ENCODE measurements at regions not wholly inside any gene's neighbourhood (a gene's known extent, or its start where the extent isn't known, plus 50 kb on each side); places are given as distances from the start of the nearest gene placed in this dataset.
"Not testable (repeated sequence)": the region's sequence is repeated elsewhere in the genome, so short reads cannot be mapped to it uniquely, and the experiment has no call there.

DNA sequence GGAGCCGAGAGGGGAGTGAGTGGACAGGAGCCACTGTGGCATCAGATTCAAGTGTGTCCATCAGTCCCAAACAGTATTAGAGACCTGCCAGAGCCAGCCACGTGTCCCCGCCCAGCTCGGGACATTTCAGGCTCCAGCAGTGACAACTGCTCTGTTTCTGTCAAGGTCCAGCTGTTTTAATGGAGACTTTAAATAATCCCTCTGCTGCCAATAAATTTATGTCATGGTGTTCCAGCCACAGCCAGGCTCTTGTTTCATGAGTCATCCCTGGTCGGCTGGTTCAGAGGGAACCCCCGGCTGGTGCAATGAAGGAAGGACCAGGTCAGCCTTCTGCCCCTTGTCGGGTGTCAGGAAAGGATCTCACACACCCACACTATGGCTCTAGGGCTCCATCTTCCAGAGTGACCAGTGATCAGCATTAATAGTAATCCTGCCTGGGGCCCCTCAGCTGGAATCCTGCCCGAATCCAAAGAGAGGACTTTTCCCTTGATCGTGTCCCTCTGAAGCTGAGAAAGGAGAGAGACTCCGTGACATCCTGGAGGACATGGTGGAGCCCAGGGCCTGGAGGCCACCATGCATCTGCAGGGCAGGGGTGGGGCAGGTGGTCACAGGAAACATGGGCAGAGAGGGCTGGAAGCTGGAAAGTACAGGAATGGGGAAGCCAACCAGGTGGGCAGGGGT is 197.3 kb downstream of the MATN1 start:
- DNase-seq = no peak

DNA sequence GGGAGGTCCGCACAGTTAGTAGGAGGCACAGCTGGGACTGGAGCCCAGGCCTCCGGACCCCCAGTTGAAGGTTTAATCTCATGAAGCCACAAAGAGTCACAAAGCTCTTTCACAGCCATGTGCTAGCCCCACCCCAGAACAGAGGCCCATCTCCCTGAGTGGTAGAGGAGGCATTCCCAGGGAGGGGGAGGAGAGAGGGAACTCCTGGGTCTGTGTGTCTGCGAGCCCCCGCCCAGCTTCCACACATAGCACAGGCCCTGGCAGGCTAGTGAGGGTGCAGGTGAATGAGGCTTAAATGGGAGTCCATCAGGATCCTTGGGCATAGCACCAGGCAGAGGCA is 197.8 kb downstream of the MATN1 start:
- DNase-seq = no peak

DNA sequence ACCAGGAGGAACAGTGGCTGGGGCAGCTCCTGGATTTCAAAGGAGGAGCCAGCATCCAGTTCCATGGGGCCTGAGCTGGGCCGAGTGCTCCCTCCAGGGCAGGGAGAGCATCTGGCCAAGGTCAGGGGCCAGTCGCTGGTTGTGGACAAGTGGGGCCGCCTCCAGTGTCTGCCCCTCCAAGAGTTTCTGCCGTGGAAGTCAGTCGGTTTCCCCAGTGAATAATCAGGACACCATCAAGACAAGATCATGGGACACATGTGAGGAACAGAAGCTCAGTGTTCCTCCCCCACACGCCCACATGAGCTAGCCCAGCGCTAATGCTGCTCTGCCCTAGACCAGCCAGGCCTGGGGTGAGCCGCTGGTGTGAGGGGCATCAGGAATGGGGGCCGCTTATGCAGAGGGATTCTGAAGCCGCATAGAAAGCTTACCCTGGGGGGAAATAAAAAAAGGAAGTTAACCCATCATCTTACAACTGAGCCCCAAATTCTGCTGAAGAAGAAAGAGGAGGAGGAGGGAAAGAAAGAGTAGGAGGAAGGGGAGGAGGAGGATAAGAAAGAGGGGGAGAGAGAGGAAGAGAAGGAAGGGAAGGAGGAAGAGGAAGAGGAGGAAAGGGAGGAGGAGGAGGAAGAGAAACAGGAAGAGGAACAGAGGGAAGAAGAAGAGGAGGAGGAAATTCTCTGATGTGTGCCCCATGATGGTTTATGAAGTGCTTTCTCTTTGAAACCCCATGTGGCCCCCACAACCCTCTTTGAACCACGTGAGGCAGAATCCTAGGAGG is 198.4 kb downstream of the MATN1 start:
- DNase-seq = no peak

DNA sequence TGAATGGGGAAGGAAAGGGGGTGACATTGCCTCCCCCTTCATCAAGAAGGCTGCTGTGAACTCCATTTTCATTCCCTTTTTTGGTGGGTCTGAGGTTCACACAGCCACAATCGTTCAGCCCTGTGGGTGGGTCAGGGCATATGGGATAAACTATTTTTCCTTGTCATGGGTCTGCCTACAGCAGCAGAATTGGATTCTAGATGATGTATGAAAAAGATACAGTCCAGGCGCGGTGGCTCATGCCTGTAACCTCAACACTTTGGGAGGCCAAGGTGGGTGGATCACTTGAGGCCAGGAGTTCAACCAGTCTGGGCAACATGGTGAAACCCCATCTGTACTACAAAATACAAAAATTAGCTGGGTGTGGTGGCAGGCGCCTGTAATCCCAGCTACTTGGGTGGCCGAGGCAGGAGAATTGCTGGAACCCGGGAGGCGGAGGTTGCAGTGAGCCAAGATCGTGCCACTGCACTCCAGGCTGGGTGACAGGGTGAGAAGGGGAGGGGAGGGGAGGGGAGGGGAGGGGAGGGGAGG is 199.3 kb downstream of the MATN1 start:
- not testable (repeated sequence) for DNase-seq

DNA sequence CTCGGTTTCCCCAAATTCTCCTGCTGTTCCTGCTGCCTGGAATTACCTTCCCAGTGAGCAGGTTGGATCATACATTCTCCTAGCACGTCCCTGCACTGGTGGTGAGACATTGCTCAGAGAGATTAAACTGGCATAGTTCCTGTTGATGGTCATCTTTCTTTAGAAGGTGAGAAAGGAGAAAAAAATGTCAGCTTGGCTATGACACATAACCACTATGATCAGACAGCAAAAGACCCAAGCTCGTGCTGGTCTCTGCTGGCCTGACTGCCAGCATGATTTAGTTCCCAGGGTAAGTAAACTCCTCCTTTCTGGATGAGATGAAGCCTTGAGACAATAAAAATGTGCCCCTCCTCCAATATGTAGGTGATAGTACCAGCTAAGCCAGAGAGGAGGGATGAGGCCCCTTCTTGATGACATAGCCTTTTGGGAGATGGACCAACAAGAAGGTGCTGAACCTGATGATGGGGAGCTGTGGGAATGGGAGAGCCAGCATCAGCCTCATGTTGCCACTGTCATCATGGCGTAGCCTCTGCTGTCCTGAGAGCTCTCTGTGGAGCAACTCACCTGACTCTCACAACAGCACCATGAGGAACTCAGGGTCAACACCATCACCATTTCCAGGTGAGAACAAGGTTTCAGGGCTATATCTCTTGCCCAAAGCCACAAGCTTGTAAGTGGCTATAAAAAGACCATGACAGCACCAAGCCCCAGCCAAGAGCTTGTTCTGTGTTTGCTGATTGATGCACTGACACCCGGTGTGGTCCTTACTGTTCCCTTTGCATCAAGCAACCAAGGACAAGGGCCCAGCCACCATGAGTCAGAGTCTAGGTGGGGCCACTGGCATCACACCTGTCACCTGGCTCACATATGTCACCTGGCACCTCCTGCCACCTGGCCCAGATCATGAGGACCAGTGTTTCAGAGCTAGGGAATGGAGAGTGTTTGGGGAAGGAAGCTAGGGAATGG is 200.0 kb downstream of the MATN1 start:
- no peak for DNase-seq

DNA sequence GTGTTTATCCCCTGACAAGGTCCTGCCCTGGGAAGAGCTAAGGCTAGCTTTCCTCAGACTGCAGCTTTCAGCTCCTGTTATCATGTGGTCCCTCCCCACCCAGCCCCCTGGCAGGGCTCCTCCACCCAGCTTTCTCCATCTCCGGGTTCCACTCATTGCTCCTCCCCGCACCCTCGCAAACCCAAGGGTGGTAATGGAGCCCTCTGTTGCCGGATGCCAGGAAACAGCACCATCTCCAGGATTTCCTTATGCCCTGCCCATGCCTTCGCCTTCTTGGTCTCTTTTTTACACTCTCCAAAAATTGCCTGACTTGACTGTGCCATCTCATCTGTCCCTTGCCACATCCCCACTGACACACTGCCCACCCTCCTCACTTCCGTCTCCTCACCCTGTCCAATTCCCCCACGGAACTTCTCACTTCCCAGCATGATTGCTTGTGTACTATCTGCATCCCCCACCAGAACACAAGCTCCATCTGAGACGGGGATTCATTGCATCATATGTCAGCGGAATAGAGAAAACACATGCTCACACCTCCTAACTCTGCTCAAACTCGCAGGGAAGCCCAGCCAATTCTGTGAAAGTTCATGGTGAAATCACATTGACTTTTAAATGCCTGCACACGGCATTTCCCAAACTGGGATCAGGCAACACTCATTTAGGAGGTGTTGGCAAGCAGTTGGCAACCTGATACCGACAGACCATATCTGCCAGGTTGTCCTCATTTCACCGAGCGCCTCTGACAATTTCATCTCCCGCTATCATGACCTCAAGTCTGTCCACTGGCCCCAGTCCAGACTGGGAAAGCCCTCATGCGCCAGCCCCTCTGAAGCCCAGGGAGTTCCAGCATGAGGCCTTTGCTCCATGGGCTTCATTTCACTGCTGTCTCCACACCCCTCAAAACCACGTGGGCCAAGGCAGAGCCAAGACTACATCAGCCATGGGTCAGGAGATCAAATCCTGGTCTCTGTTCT is 201.1 kb downstream of the MATN1 start:
- no peak for DNase-seq

DNA sequence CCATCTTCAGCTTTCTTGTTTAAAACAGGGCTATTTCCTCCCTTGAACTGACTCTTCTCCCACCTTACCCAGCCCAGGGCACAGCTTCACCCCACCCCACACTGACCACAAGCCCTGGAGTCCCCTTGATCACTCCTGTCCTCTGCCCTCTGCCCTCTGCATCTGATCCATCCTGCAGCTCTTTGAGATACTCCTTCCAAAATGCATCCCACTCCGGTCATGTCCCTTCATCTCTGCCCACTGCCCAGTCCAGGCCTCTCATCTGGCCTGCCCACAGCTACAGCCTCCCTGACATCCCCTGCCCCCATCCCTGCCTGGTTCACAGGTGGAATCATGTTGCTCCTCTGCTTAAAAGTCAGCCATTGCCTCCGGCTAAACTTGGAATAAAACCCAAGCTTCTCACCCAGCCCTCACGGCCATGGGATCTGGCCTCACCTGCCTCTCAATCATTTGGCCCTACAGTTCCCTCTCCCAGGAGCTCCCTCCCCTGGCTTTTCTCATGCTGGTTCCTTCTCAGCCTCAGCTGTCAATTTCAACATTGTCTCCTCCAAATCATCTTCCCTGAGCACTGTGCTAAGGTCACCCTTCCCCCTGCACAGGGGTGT is 202.0 kb downstream of the MATN1 start:
- DNase-seq = no peak

DNA sequence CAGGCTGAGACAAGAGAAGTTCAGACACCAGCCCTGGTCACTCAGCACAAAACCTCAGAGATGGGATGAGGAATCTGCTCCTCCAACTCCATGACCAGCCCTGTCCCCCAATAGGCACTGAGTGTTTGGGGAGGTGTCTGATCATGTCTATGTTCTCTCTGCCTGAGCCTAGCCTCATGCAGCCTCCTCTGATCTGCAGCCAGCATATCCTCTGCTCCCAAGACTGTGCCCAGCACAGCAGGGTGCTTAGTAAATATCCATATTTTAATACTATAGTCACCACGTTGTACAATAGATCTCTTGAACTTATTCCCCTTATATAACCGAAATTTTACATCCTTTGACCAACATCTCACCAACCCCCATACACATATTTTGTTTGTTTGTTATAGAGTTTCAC is 202.9 kb downstream of the MATN1 start:
- DNase-seq = no peak

DNA sequence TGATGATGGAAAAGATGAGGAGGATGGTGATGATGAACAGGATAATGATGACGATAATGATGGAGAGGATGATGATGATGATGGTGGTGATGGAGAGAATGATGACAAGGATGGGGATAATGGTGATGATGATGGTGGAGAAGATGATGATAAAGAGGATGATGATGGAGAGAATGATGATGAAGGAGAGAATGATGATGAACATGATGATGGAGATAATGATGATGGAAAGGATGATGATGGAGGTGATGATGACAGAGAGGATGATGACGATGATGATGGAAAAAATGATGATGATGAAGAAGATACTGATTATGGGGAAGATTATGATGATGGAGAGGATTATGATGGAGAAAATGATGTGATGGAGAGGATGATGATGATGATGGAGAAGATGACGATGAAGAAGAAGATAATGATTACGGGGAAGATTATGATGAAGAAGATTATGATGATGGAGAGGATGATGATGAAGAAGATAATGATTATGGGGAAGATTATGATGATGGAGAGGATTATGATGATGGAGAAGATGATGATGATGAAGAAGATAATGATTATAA is 204.1 kb downstream of the MATN1 start:
- DNase-seq = no peak

DNA sequence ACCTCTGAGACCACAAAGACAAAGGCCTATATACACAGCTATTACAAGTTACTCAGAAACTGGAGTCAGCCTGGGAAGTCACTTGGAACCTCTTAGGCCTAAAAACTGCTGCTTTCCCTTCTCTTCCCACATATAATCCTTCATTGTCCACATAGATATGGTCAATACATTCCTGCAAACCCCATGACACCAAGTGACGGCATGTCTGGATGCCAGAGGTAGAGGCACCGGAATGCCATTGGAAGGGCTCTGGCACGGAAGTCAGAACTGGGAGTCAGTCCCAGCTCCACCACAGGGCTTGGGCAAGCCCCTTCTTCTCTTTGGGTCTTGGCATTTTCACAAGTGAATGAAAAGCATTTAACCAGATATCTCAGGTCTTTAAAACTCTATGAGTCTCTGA is 204.7 kb downstream of the MATN1 start:
- DNase-seq = no peak

DNA sequence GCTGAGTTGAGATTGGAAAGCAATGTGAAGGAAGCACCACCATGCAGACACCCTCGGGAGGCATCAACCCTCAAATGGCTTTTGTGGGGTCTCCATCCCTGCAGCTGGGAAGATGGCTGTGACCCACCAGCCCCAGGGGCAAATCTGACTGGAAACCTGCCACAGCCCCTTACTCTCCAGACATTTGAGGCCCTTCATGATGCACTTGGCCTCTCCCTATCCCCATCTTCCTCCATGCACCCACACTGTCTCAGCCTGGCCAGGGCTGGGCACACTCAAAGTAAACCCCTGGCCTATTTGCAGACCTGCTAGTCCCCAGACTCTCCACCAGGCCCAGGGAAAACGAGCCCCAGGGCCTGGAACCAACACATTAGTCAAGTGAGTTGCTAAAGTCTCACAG is 205.2 kb downstream of the MATN1 start:
- DNase-seq = no peak

DNA sequence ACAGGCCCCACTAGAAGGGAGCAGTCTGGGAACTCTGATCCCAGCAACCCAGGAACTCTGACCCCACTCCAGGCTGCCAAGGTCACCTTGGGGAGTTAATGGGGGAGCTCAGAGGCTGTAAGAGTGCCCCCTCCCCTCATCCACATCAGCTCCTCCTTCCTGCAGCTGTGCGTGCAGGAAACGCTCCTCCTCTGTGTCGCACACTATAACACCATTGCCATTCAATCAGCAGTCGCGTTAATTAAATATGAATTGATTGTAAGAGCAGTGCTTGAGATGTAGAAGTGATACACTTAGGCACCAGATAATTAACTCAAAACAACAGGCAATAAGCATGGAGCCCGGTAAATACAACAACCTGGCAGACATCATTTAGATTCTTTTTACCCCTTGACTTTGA is 205.7 kb downstream of the MATN1 start:
- DNase-seq = not testable (repeated sequence)

DNA sequence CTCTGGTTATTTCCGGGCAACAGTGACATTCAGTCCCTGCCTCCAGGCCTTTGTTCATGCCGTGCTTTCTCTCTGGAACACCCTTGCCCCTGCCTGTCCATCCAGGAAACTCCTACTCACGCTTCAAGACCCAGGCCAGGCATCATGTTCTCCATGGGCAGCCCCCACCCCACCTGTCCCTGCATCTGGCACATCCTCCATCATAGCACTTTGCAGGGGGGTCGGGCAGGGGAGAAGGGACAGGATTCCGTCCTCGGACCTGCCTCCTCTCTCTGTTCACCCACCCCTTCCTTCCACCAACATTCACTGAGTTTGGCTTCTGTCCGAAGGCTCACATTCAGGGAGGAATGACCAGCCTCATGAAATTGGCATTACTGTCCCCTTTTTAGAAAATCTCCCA is 206.1 kb downstream of the MATN1 start:
- DNase-seq = not testable (repeated sequence)

DNA sequence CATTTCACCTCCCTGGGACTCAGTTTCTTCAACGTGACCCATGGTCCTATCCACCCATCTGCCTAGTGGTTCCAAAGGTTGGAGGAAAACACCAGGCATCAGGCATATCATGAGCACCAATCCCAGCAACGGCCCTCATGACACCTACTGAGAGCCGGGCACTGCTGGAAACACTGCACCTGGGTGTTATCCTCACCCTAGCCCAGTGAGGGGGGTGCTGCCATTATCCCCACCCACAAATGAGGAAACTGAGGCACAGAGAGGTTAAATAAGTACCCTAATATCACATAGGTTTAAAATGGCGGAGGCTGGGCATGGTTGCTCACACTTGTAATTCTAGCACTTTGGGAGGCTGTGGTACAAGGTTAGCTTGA is 206.9 kb downstream of the MATN1 start:
- DNase-seq = no peak

DNA sequence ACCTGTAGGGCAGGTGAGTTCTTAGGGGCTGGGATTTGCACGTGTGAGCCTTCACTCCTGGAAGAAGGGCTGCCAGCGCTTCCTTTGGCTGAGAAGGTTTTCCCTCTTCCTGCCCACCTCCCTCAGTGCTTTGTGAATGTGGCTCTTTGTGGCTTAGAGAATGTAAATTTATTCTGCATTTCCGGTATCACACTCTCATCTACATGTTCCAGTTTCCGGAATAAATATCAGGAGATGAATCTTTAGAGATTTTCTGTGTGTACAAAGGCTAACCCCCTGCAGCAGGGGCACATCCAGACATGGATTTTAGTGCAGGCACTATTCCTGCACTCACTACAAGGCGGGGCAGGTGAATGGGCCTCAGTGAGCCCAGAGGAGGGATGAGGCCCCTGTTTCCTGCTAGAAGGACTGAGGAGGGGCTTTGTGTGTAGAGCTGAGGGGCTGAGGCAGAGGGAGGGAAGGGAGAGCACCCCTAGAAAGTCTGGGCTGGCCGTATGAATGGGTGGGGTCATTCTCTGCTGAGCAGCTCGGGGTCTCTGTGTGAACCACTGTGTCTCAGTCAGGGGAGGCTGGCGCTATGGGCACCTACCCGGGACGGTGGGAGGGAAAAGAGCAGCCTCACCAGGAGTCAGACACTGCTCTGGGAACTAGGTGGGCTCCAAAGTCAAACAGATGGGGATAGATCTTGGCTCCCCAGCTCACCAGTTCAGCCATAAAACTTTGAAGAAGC is 207.5 kb downstream of the MATN1 start:
- DNase-seq = no peak

DNA sequence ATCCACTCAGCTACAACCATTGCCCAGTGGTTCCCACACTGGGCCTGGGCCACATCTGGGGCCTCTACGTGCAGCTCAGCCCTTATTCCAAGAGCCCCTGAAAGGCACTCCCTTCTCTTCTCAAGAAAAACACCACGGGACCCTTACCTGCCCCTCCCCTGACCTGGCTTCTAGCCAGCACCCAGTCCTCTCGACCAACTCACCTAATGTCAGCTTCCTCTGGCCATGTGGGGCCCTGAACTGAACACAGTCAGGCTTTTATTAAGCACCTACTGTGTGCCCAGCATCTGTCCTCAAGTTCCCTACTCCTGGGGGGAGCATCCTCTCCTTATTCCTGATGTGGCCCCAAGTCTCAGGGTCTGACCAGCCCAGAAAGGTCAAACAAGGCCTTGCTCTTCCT is 208.4 kb downstream of the MATN1 start:
- DNase-seq = no peak

DNA sequence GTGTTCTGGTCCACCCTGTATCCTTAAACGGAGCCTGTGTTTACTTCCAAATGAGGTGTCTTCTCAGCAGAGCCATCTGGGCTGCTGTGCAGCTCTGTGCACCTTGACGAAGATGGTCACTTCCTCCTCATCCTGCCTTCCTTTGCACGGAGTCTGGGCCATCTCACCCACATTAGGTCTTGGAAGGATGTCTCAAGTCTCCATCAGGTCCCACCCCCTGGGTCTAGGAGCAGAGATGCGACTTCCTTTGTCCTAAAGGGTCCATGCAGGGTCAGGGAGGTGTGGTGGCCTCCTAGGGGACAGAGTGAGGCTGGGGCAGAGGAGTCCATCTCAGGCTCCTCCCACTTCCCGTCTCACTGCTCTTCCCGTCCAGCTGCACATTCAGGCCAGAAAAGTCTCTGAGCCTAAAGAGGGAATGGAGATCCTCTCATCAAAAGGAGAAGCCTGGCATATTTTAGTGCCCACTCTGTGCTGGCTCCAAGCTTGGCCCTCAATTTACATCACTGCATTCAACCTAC is 209.2 kb downstream of the MATN1 start:
- DNase-seq = no peak

DNA sequence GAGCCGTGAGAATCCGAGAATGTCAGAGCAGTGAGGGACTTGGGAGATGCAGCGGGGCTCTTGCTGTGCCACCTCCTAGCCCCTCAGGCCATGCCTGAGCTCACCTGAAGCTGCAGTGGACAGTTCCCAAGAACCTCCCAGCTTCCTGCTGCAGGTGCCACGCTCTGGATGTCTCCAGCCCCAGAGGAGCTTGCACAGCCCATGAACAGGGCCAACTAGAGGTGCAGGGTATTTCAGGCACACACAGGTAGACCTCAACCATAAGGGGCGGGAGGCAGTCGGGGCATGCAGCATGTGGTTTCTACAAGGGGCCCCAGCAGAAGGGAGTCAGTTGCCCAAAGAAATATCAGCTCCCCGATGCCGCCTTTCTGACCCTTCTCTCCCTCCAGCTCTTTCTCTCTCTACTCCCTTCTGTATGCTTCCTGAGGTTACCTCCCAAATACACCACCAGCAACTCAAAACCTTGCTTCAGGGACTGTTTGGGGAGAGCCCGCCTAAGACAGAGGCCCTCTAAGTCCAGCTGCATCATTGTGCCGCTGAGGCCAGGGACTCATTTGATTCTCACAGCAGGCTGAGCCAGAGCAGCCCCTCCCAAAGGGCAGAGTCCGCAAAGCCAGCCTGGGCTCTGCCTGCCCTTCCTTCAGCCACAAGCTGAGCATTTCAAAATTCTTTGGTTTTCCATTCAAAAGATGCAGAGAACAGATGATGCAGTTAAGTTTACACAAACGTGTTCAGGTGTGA is 209.8 kb downstream of the MATN1 start:
- no peak for DNase-seq

DNA sequence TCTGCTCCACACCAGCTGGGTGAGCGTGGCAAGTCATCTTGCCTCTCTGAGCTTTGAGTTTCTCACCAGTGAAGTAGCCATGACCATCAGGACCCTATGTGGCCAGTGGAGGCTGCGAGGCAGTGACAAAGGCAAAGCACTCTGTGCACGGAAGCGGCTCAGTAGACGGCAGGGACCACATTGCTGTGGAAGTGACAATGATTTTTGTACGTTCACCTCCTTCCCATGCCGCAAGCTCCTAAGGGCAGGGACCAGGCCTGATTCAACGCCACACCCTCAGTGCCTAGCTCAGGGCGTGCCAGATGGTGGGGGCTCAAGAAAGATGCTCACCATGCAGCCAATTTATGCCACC is 210.5 kb downstream of the MATN1 start:
- DNase-seq = no peak
